ENCODE measurements at regions not wholly inside any gene's neighbourhood (a gene's known extent, or its start where the extent isn't known, plus 50 kb on each side); places are given as distances from the start of the nearest gene placed in this dataset.

DNA sequence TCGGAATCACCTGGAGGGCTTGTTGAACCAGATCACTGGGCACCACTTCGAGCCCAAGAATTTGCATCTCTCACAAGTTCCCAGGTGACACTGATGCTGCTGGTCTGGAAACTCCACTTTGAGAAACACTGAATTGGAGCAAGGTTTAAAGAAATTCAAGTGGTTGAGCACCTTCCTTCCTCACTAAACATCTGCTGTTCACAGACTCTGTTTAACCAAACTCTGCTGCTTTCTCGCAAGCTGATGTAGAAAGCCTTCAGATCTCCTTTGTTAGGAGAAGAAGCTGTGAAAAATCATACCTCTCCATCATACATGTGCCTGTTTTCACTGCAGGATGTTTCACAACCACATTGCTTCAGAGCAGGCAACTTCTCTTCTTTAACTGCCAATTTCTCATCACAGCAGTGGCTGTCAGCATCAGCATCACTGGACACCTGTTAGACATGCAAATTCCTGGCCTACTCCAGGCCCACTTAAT lies 87.5 kb upstream of the TOP1 start:
- TF ChIP-seq, protein P1, sequence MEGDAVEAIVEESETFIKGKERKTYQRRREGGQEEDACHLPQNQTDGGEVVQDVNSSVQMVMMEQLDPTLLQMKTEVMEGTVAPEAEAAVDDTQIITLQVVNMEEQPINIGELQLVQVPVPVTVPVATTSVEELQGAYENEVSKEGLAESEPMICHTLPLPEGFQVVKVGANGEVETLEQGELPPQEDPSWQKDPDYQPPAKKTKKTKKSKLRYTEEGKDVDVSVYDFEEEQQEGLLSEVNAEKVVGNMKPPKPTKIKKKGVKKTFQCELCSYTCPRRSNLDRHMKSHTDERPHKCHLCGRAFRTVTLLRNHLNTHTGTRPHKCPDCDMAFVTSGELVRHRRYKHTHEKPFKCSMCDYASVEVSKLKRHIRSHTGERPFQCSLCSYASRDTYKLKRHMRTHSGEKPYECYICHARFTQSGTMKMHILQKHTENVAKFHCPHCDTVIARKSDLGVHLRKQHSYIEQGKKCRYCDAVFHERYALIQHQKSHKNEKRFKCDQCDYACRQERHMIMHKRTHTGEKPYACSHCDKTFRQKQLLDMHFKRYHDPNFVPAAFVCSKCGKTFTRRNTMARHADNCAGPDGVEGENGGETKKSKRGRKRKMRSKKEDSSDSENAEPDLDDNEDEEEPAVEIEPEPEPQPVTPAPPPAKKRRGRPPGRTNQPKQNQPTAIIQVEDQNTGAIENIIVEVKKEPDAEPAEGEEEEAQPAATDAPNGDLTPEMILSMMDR (IDR thresholded peaks at IDR 0.05 in 8 of 11, conservative IDR thresholded peaks at IDR 0.05 in 3 of 11): no peak
- no peak for TF ChIP-seq POLR2A (IDR thresholded peaks at IDR 0.05)

Data from spleen (tissue), 7 donors.